Neuronal stem cell (in vitro differentiated cells): ENCODE measurements at regions not wholly inside any gene's neighbourhood (a gene's known extent, or its start where the extent isn't known, plus 50 kb on each side); places are given as distances from the start of the nearest gene placed in this dataset.

Experiments used
- DNase-seq: peaks from one replicate; pipeline ENCODE4 v3.0.0-alpha.2; 2013; ENCODE audit warnings: low spot score
- H2AFZ ChIP-seq: one replicate; pipeline ENCODE4 v1.6.1; 2013; ENCODE audit warnings: mild to moderate bottlenecking, low read length, inconsistent platforms
- H2AK5ac ChIP-seq: 2 replicates; pipeline ENCODE4 v1.6.1; 2013; ENCODE audit warnings: low read depth, mild to moderate bottlenecking, inconsistent platforms, low read length, moderate library complexity, mixed read lengths
- H2BK120ac ChIP-seq: 2 replicates; pipeline ENCODE4 v1.6.1; 2013; ENCODE audit warnings: low read depth, mild to moderate bottlenecking, inconsistent platforms, low read length, moderate library complexity, mixed read lengths
- H2BK12ac ChIP-seq: one replicate; pipeline ENCODE4 v1.6.1; 2013; ENCODE audit warnings: low read length, inconsistent platforms
- H2BK15ac ChIP-seq: 2 replicates; pipeline ENCODE4 v1.6.1; 2013; ENCODE audit warnings: mild to moderate bottlenecking, low read length, inconsistent platforms, mixed read lengths
- H2BK5ac ChIP-seq: one replicate; pipeline ENCODE4 v1.6.1; 2013; ENCODE audit warnings: inconsistent platforms, mild to moderate bottlenecking, low read length, moderate library complexity
- H3K14ac ChIP-seq: one replicate; pipeline ENCODE4 v1.6.1; 2013; ENCODE audit warnings: low read length, inconsistent platforms
- H3K18ac ChIP-seq: 2 replicates; pipeline ENCODE4 v1.6.1; 2013; ENCODE audit warnings: low read length, inconsistent platforms
- H3K23ac ChIP-seq: 2 replicates; pipeline ENCODE4 v1.6.1; 2013; ENCODE audit warnings: low read depth, mild to moderate bottlenecking, mixed read lengths, low read length, inconsistent platforms; ENCODE audit not compliant: poor library complexity
- H3K27ac ChIP-seq: replicated peaks from 3 replicates; pipeline ENCODE4 v1.5.1; 2013; ENCODE audit warnings: low read length, inconsistent platforms
- H3K27me3 ChIP-seq, 3 experiments: 2 replicates each; pipeline ENCODE4 v1.6.1; 2013; ENCODE audit warnings: low read length in 3 of 3, mild to moderate bottlenecking in 2 of 3, inconsistent platforms in 1 of 3, low read depth in 1 of 3, mixed read lengths in 1 of 3, moderate library complexity in 1 of 3; ENCODE audit not compliant: control insufficient read depth in 3 of 3, insufficient read depth in 3 of 3
- H3K36me3 ChIP-seq, 2 donors: replicated peaks in 1 of 2; 2 replicates each; pipeline ENCODE4 v1.6.1; 2013; ENCODE audit warnings: low read length in 2 of 2; ENCODE audit not compliant: control insufficient read depth in 2 of 2, insufficient read depth in 2 of 2
- H3K4ac ChIP-seq: 2 replicates; pipeline ENCODE4 v1.6.1; 2013; ENCODE audit warnings: inconsistent platforms, mild to moderate bottlenecking, low read length, moderate library complexity
- H3K4me1 ChIP-seq, 2 donors: 1 replicate in 1 of 2; 2 replicates in 1 of 2; pipeline ENCODE4 v1.6.1; 2013; ENCODE audit warnings: low read length in 2 of 2, low read depth in 1 of 2; ENCODE audit not compliant: control insufficient read depth in 2 of 2, insufficient read depth in 1 of 2
- H3K4me2 ChIP-seq: one replicate; pipeline ENCODE4 v1.6.1; 2013; ENCODE audit warnings: mild to moderate bottlenecking, low read length, inconsistent platforms; ENCODE audit not compliant: insufficient read depth, poor library complexity, severe bottlenecking
- H3K4me3 ChIP-seq, 2 donors: 2 replicates each; pipeline ENCODE4 v1.5.1; 2013; ENCODE audit warnings: low read length in 2 of 2, mild to moderate bottlenecking in 2 of 2, inconsistent platforms in 1 of 2, moderate library complexity in 1 of 2
- H3K79me1 ChIP-seq: one replicate; pipeline ENCODE4 v1.6.1; 2013; ENCODE audit warnings: low read depth, mild to moderate bottlenecking, inconsistent platforms, low read length, moderate library complexity
- H3K9ac ChIP-seq: one replicate; pipeline ENCODE4 v1.6.1; 2013; ENCODE audit warnings: mild to moderate bottlenecking, low read depth, low read length, inconsistent platforms; ENCODE audit not compliant: poor library complexity
- H3K9me3 ChIP-seq, 2 donors: replicated peaks in 1 of 2; 2 replicates each; pipeline versions ENCODE3 to v1.6.1; 2013; ENCODE audit warnings: low read length in 2 of 2, mild to moderate bottlenecking in 2 of 2, inconsistent platforms in 1 of 2, low read depth in 1 of 2, mixed read lengths in 1 of 2, moderate library complexity in 1 of 2; ENCODE audit not compliant: control insufficient read depth in 2 of 2, insufficient read depth in 1 of 2
- H4K8ac ChIP-seq: one replicate; pipeline ENCODE4 v1.6.1; 2013; ENCODE audit warnings: low read depth, mild to moderate bottlenecking, inconsistent platforms, low read length, moderate library complexity
- H4K91ac ChIP-seq: one replicate; pipeline ENCODE4 v1.6.1; 2013; ENCODE audit warnings: low read length, low read depth, mild to moderate bottlenecking, inconsistent platforms; ENCODE audit not compliant: poor library complexity
- WGBS, 2 donors: extraction: QIAGEN DNeasy Blood & Tissue Kit; methylation state at CpG; one replicate each; pipeline ENCODE4 v1.1.7; 2013; ENCODE audit warnings: missing lambda C conversion rate in 2 of 2, mixed read lengths in 1 of 2; ENCODE audit not compliant: insufficient read length in 2 of 2, insufficient replicate concordance in 1 of 2; ENCODE audit errors: extremely low coverage in 2 of 2; 5-methylcytosine and 5-hydroxymethylcytosine counted together

GRCh38 chr11:88406876-88407275 is 69.3 kb upstream of the CTSC start:
- H3K4me1 ChIP-seq: peaks cover 0 to 7% of the 10 kb centered on the region in 2 donors
- no peaks in the 10 kb centered on the region for H3K79me1 ChIP-seq
- H2AK5ac ChIP-seq: no peak overlapping the region
- H3K27ac ChIP-seq: no peak overlapping the region
- H3K36me3 ChIP-seq: no peaks in the 10 kb centered on the region
- no peak overlapping the region for H3K14ac ChIP-seq
- H3K4ac ChIP-seq: no peak overlapping the region
- no peak for DNase-seq
- no peak overlapping the region for H4K91ac ChIP-seq
- H2BK12ac ChIP-seq: no peak overlapping the region
- no peak overlapping the region for H4K8ac ChIP-seq
- H3K27me3 ChIP-seq: no peaks in the 10 kb centered on the region
- H3K4me3 ChIP-seq: no peak overlapping the region
- H2BK5ac ChIP-seq: no peak overlapping the region
- no peak overlapping the region for H3K4me2 ChIP-seq
- H3K23ac ChIP-seq: no peak overlapping the region
- no peaks in the 10 kb centered on the region for H3K9me3 ChIP-seq
- no peak overlapping the region for H2BK120ac ChIP-seq
- H3K18ac ChIP-seq: no peak overlapping the region
- no peak overlapping the region for H3K9ac ChIP-seq
- H2AFZ ChIP-seq: no peak overlapping the region
- H2BK15ac ChIP-seq: no peak overlapping the region

GRCh38 chr11:88405853-88406252 is 68.3 kb upstream of the CTSC start:
- Histone ChIP-seq H3K9me3 (no peaks in the 10 kb centered on the region), H3K36me3 (no peaks in the 10 kb centered on the region), H3K18ac (no peak overlapping the region), H2BK12ac (no peak overlapping the region), H2BK15ac (no peak overlapping the region), H2AFZ (no peak overlapping the region), H3K4ac (no peak overlapping the region), H3K4me1 (peaks cover 0 to 7% of the 10 kb centered on the region in 2 donors), H2BK120ac (no peak overlapping the region), H4K8ac (no peak overlapping the region), H2AK5ac (no peak overlapping the region), H3K27ac (no peak overlapping the region), H3K79me1 (no peaks in the 10 kb centered on the region), H3K14ac (no peak overlapping the region), H4K91ac (no peak overlapping the region), H3K4me3 (no peak overlapping the region), H3K27me3 (no peaks in the 10 kb centered on the region), H2BK5ac (no peak overlapping the region), H3K9ac (no peak overlapping the region), H3K4me2 (no peak overlapping the region), H3K23ac (no peak overlapping the region)
- WGBS, 2 donors: no CpG with 5 or more reads among the region's 4 CpGs
- DNase-seq: no peak

GRCh38 chr11:88404932-88405710 is 67.6 kb upstream of the CTSC start:
- peaks cover 0 to 7% of the 10 kb centered on the region in 2 donors for H3K4me1 ChIP-seq
- H3K9me3 ChIP-seq: no peaks in the 10 kb centered on the region
- H2BK5ac ChIP-seq: no peak overlapping the region
- H2BK120ac ChIP-seq: no peak overlapping the region
- no peak overlapping the region for H2BK15ac ChIP-seq
- no peak overlapping the region for H3K14ac ChIP-seq
- no peak overlapping the region for H2BK12ac ChIP-seq
- H3K79me1 ChIP-seq: no peaks in the 10 kb centered on the region
- no peak overlapping the region for H3K4me2 ChIP-seq
- H4K91ac ChIP-seq: no peak overlapping the region
- H2AK5ac ChIP-seq: no peak overlapping the region
- WGBS, 2 donors: no CpG with 5 or more reads among the region's 1 CpG
- H3K23ac ChIP-seq: no peak overlapping the region
- no peak overlapping the region for H3K4me3 ChIP-seq
- H3K27ac ChIP-seq: no peak overlapping the region
- no peaks in the 10 kb centered on the region for H3K27me3 ChIP-seq
- H4K8ac ChIP-seq: no peak overlapping the region
- no peak overlapping the region for H2AFZ ChIP-seq
- H3K9ac ChIP-seq: no peak overlapping the region
- H3K36me3 ChIP-seq: no peaks in the 10 kb centered on the region
- no peak for DNase-seq
- no peak overlapping the region for H3K4ac ChIP-seq
- H3K18ac ChIP-seq: no peak overlapping the region

- Histone ChIP-seq H3K4me2 (no peak overlapping the region), H3K27me3 (no peaks in the 10 kb centered on the region), H4K91ac (no peak overlapping the region), H4K8ac (no peak overlapping the region), H2BK5ac (no peak overlapping the region), H2BK15ac (no peak overlapping the region), H2AFZ (no peak overlapping the region), H3K9ac (no peak overlapping the region), H3K27ac (no peak overlapping the region), H3K4me3 (no peak overlapping the region), H3K4ac (no peak overlapping the region), H2AK5ac (no peak overlapping the region), H3K79me1 (no peaks in the 10 kb centered on the region), H3K36me3 (no peaks in the 10 kb centered on the region), H3K23ac (no peak overlapping the region), H3K18ac (no peak overlapping the region), H3K9me3 (no peaks in the 10 kb centered on the region), H3K4me1 (peaks cover 0 to 7% of the 10 kb centered on the region in 2 donors), H2BK120ac (no peak overlapping the region), H2BK12ac (no peak overlapping the region), H3K14ac (no peak overlapping the region)
- no peak for DNase-seq
- no CpG with 5 or more reads among the region's 2 CpGs for WGBS, 2 donors
These were observed 66.9 kb upstream of the CTSC start for GRCh38 chr11:88404391-88404790.
